Epithelial cell of esophagus (primary cell): ENCODE measurements at regions not wholly inside any gene's neighbourhood (a gene's known extent, or its start where the extent isn't known, plus 50 kb on each side); places are given as distances from the start of the nearest gene placed in this dataset.

Experiments
- DNase-seq: peaks from one replicate; pipeline ENCODE4 v3.0.0; 2010; ENCODE audit warnings: low read depth
- H3K4me3 ChIP-seq: 2 replicates; pipeline ENCODE4 v1.5.1; 2011; ENCODE audit warnings: mild to moderate bottlenecking, low read length, control low read depth
- CTCF ChIP-seq: IDR thresholded peaks from 2 replicates; pipeline ENCODE4 v1.5.1; 2011; ENCODE audit warnings: low read depth, mild to moderate bottlenecking, low read length, control low read depth, inconsistent platforms; ENCODE audit not compliant: insufficient read depth; ENCODE audit errors: missing control alignments

GRCh38 chr6:165893431-165893830, 230.4 kb upstream of the PDE10A start:
- no peak for TF ChIP-seq CTCF
- no peak overlapping the region for H3K4me3 ChIP-seq
- DNase-seq, result no peak

DNA sequence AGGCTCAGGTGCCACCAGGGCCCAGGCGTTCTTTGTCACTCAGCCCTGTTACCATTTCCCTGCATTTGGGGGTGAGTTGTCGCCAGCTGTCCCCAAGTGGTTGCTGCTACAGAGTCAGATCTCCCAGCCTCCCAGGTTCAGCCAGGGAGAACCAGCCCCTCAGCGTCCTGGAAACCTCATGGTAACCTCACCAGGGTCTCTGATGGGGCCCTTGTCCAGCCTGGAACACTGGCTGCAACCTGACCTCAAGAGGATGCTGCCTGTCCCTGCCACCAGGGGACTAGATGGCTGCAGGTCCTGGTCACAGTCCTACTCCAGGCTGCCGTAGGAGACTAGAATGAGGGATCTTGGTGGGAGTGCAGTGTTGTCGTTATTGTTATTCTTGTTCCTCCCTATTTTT, 228.3 kb upstream of the PDE10A start:
- no peak overlapping the region for H3K4me3 ChIP-seq
- TF ChIP-seq CTCF, result no peak
- no peak for DNase-seq

DNA sequence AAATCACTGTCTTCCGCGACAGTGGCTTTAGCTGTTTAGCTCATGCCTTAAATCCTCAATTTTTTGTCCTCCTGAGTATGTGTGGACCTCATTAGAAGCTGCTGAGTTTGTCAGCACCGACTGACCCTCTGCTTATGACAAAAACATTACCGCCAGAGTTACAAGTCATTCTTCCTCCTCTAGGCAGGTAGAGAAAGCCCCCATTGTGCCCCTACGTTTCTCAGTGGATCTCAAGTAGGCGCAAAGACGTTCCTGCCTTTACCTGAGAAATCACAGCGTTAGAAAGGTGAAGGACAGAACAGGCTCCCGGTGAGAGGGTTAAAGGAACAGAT, 227.3 kb upstream of the PDE10A start:
- no peak for TF ChIP-seq CTCF
- no peak for DNase-seq
- no peak overlapping the region for H3K4me3 ChIP-seq

- DNase-seq, result no peak
- no peak for TF ChIP-seq CTCF
Measured at GRCh38 chr6:165889636-165890403, 226.8 kb upstream of the PDE10A start.

GRCh38 chr6:165886169-165886568, 223.1 kb upstream of the PDE10A start:
- no peak overlapping the region for H3K4me3 ChIP-seq
- DNase-seq, result no peak
- no peak for TF ChIP-seq CTCF

More at GRCh38 chr6:165889636-165890403, 226.8 kb upstream of the PDE10A start:
- H3K4me3 ChIP-seq, result no peak overlapping the region

GRCh38 chr6:165884813-165885765, 222.0 kb upstream of the PDE10A start:
- peak; percentile 61 for TF ChIP-seq CTCF
- peak; percentile 35 for DNase-seq
- no peak overlapping the region for H3K4me3 ChIP-seq
